CD8-positive, alpha-beta memory T cell (primary cell): ENCODE measurements at regions not wholly inside any gene's neighbourhood (a gene's known extent, or its start where the extent isn't known, plus 50 kb on each side); places are given as distances from the start of the nearest gene placed in this dataset.

Experiments
- CTCF ChIA-PET: fragments of 350-600 bp; sonication (Branson Sonifier 250); formaldehyde crosslinking; loops from one replicate; lab custom pipeline; 2021; ENCODE audit warnings: antibody characterized with exemption; lab: Charles Lee
- POLR2A ChIA-PET: fragments of 350-600 bp; sonication (Branson Sonifier 250); formaldehyde crosslinking; loops from one replicate; lab custom pipeline; 2021; ENCODE audit warnings: antibody characterized with exemption; lab: Charles Lee
- DNase-seq, 5 donors: peaks; one replicate each; pipeline versions ENCODE4 v3.0.0 to v3.0.0-alpha.2; 2020 to 2022; ENCODE audit warnings: mixed read lengths in 1 of 5
- H3K27ac ChIP-seq: one replicate; pipeline ENCODE4 v1.7.0; 2013; ENCODE audit warnings: low read depth, mild to moderate bottlenecking, low read length, moderate library complexity
- H3K27me3 ChIP-seq: 2 replicates; pipeline ENCODE4 v1.7.0; 2013; ENCODE audit warnings: low read length, mild to moderate bottlenecking; ENCODE audit not compliant: insufficient read depth, poor library complexity, severe bottlenecking
- H3K36me3 ChIP-seq: 2 replicates; pipeline ENCODE4 v1.7.0; 2013; ENCODE audit warnings: mild to moderate bottlenecking, low read length, moderate library complexity; ENCODE audit not compliant: insufficient read depth
- H3K4me1 ChIP-seq: 2 replicates; pipeline ENCODE4 v1.7.0; 2013; ENCODE audit warnings: mild to moderate bottlenecking, low read length, moderate library complexity; ENCODE audit not compliant: insufficient read depth
- H3K4me3 ChIP-seq: 2 replicates; pipeline ENCODE4 v1.7.0; 2013; ENCODE audit warnings: mild to moderate bottlenecking, low read length
- H3K9me3 ChIP-seq: 2 replicates; pipeline ENCODE4 v1.7.0; 2013; ENCODE audit warnings: mild to moderate bottlenecking, low read length
- H3K27ac Mint-ChIP-seq, 8 donors: one replicate each; pipeline ENCODE4 v1.8.0; 2020 to 2021; ENCODE audit warnings: mixed read lengths in 8 of 8, mild to moderate bottlenecking in 6 of 8, inconsistent platforms in 3 of 8, moderate library complexity in 3 of 8
- H3K27me3 Mint-ChIP-seq, 2 donors: one replicate each; pipeline ENCODE4 v1.8.0; 2020 to 2021; ENCODE audit warnings: mixed read lengths in 2 of 2, mild to moderate bottlenecking in 1 of 2, moderate library complexity in 1 of 2
- H3K36me3 Mint-ChIP-seq, 3 donors: one replicate each; pipeline ENCODE4 v1.8.0; 2020 to 2021; ENCODE audit warnings: mixed read lengths in 3 of 3, inconsistent platforms in 1 of 3, mild to moderate bottlenecking in 1 of 3
- H3K4me1 Mint-ChIP-seq, 3 donors: one replicate each; pipeline ENCODE4 v1.8.0; 2020 to 2021; ENCODE audit warnings: mixed read lengths in 3 of 3, inconsistent platforms in 1 of 3, mild to moderate bottlenecking in 1 of 3
- H3K4me3 Mint-ChIP-seq, 7 donors: one replicate each; pipeline ENCODE4 v1.8.0; 2020 to 2021; ENCODE audit warnings: mixed read lengths in 7 of 7, mild to moderate bottlenecking in 6 of 7, moderate library complexity in 4 of 7, inconsistent platforms in 2 of 7
- H3K9me3 Mint-ChIP-seq, 5 donors: one replicate each; pipeline ENCODE4 v1.8.0; 2020 to 2022; ENCODE audit warnings: mixed read lengths in 5 of 5, mild to moderate bottlenecking in 3 of 5, moderate library complexity in 2 of 5, inconsistent platforms in 1 of 5

DNA sequence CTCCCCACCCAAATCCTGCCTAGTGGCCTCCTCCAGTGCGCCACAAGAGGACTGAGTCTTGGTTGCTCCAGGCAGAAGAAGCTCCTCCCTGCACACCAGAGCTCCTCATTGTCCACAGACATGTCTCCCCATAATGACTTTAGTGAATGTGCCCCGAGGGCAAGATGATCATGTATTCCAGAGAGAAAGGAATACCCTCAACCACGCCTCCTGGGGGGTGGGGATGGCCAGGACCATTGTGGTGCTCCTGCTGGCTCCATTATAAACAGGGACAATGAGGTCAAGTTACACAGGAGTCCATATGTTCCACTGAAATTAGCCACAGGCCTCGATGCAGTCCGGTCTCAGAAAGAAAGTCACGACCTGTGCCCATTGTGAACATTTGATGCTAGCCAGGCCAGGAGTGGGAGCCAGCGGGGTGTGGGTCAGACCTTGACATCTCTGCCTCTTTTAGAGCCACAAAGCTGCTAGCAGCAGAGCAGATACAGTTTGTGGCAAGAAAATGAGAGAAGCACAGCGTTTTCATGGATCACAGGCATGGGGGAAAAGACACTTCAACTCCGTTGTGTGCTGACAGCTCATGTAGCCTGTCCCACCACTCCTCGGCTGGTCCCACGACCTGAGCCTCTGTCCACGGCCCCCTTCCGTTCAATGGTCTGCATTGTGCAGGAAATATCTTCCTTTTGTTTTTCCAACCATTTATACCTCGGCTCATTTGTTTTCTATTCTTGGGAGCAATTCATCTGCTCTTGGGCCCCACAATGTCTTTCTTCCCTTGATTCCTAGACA, 70.7 kb upstream of the FZD7 start:
- Histone ChIP-seq H3K27me3 (no peaks in the 10 kb centered on the region), H3K9me3 (no peaks in the 10 kb centered on the region), H3K36me3 (no peaks in the 10 kb centered on the region), H3K27ac (no peak overlapping the region), H3K4me1 (no peaks in the 10 kb centered on the region), H3K4me3 (no peak overlapping the region)
- Mint-ChIP-seq H3K4me1 (peaks cover 0 to 4% (median 0%) of the 10 kb centered on the region in 3 donors), H3K27ac (peak overlapping the region in 1 of 8 donors; percentile 44), H3K36me3 (no peaks in the 10 kb centered on the region), H3K4me3 (no peak overlapping the region), H3K9me3 (no peaks in the 10 kb centered on the region), H3K27me3 (peaks cover 0 to 14% of the 10 kb centered on the region in 2 donors)
- ChIA-PET POLR2A (no interaction called here), CTCF (interaction anchor here (1.1 kb wide), 1 partner anchor 10 kb away, joined by 3 read pairs; no protein-coding TSS in a partner anchor)
- no peak for DNase-seq

DNA sequence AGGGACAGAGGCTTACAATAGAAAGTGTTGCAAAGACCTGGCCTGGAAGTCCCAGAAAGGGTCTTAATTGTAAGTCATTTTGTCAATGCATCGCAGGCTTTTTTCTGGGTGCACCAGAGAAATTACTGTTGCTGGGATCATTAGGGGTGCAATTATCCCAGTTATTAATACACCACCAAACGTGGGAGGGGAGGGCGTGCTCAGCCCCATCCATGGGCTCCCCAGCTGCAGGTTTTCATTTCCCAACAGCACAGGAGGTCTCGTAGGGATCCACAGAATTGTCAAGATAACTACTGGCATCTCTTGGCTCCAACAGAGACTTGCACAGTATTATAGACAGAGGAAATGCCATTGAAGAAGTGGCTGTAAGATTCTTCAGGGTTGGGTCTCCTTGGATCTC, 69.6 kb upstream of the FZD7 start:
- ChIA-PET POLR2A (no interaction called here), CTCF (no interaction called here)
- no peak overlapping the region for H3K4me3 Mint-ChIP-seq
- peaks cover 0 to 4% (median 0%) of the 10 kb centered on the region in 3 donors for H3K4me1 Mint-ChIP-seq
- no peak for DNase-seq
- Histone ChIP-seq H3K4me3 (no peak overlapping the region), H3K4me1 (no peaks in the 10 kb centered on the region), H3K27me3 (no peaks in the 10 kb centered on the region), H3K36me3 (no peaks in the 10 kb centered on the region), H3K27ac (no peak overlapping the region), H3K9me3 (no peaks in the 10 kb centered on the region)
- no peaks in the 10 kb centered on the region for H3K9me3 Mint-ChIP-seq
- H3K27ac Mint-ChIP-seq, result no peak overlapping the region
- peaks cover 0 to 14% of the 10 kb centered on the region in 2 donors for H3K27me3 Mint-ChIP-seq
- no peaks in the 10 kb centered on the region for H3K36me3 Mint-ChIP-seq

DNA sequence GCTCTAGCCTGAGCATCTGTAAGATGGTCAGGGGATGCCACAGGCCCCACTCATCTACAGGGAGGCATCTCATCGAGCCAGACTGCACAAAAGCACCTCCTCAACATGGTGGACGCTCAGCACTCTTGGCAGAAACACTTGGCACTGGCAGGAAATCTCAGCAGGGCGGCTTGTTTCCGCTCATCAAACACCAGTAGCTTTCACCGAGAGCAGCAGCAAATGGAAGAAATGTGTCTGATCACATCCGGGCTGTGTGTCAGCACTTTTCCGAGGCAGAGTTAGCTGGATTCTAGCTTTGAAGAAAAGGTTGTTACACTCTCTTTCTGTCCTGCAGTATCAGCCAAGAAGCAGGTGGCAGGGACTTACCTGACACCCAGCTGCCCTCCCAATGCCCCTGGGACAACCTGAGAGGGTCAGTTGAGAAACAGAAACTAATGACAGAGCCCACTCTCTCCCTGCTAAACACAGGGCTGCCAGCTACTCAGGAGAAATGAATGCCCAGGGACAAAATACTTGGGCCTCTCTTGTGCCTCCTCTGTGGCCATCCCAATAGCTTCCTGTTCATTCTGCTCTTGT, 68.9 kb upstream of the FZD7 start:
- ChIA-PET CTCF (no interaction called here), POLR2A (no interaction called here)
- H3K27ac ChIP-seq, result no peak overlapping the region

DNA sequence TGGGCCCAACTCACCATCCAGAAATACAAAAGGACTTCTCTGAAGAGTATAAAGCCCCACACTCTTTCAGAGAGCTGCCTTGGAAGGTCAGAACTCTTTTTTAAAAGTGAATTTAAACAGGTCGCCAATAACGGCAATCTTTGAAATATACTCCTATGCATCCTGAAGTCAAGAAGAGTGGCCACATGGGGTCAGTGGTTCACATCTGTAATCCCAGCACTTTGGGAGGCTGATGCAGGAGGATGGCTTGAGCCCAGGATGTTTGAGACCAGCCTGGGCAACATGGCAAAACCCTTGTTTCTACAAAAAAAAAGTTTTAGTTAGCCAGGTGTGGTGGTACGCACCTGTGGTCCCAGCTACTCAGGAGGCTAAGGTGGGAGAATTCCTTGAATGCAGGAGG, 68.1 kb upstream of the FZD7 start:
- POLR2A ChIA-PET, result no interaction called here
- Histone ChIP-seq H3K27ac (no peak overlapping the region), H3K36me3 (no peaks in the 10 kb centered on the region), H3K27me3 (no peaks in the 10 kb centered on the region), H3K9me3 (no peaks in the 10 kb centered on the region), H3K4me1 (no peaks in the 10 kb centered on the region), H3K4me3 (no peak overlapping the region)
- no peak overlapping the region for H3K4me3 Mint-ChIP-seq
- H3K27me3 Mint-ChIP-seq, result peaks cover 0 to 16% of the 10 kb centered on the region in 2 donors
- peaks cover 0 to 4% (median 0%) of the 10 kb centered on the region in 5 donors for H3K9me3 Mint-ChIP-seq
- no peak overlapping the region for H3K27ac Mint-ChIP-seq
- DNase-seq, result no peak
- CTCF ChIA-PET, result interaction anchor here (2.0 kb wide), 1 partner anchor 16 kb away, joined by 4 read pairs; no protein-coding TSS in a partner anchor
- H3K4me1 Mint-ChIP-seq, result peaks cover 0 to 4% (median 0%) of the 10 kb centered on the region in 3 donors
- H3K36me3 Mint-ChIP-seq, result no peaks in the 10 kb centered on the region

More for the DNA sequence above, 68.9 kb upstream of the FZD7 start:
- Mint-ChIP-seq H3K4me1 (peaks cover 0 to 4% (median 0%) of the 10 kb centered on the region in 3 donors), H3K4me3 (peak overlapping the region in 3 of 7 donors; percentile 26 to 76 (median 46)), H3K36me3 (no peaks in the 10 kb centered on the region), H3K27me3 (peaks cover 0 to 14% of the 10 kb centered on the region in 2 donors), H3K9me3 (no peaks in the 10 kb centered on the region), H3K27ac (peak overlapping the region in 2 of 8 donors; percentile 17 to 48)
- H3K36me3 ChIP-seq, result no peaks in the 10 kb centered on the region
- H3K4me1 ChIP-seq, result no peaks in the 10 kb centered on the region
- no peaks in the 10 kb centered on the region for H3K9me3 ChIP-seq
- peak in 2 of 5 donors; percentile 7 to 21 for DNase-seq
- no peak overlapping the region for H3K4me3 ChIP-seq
- no peaks in the 10 kb centered on the region for H3K27me3 ChIP-seq

- Histone ChIP-seq H3K4me1 (no peaks in the 10 kb centered on the region), H3K27ac (no peak overlapping the region), H3K9me3 (no peaks in the 10 kb centered on the region), H3K27me3 (no peaks in the 10 kb centered on the region), H3K4me3 (no peak overlapping the region), H3K36me3 (no peaks in the 10 kb centered on the region)
- Mint-ChIP-seq H3K27ac (no peak overlapping the region), H3K27me3 (peaks cover under 1 to 16% of the 10 kb centered on the region in 2 donors), H3K9me3 (peaks cover 0 to 6% (median 0%) of the 10 kb centered on the region in 5 donors), H3K4me3 (no peak overlapping the region), H3K4me1 (peaks cover 0 to 4% (median 0%) of the 10 kb centered on the region in 3 donors), H3K36me3 (no peaks in the 10 kb centered on the region)
- ChIA-PET CTCF (interaction anchor here (2.0 kb wide), 1 partner anchor 15 kb away, joined by 4 read pairs; no protein-coding TSS in a partner anchor), POLR2A (no interaction called here)
- no peak for DNase-seq
These were observed 66.8 kb upstream of the FZD7 start for GRCh38 chr2:201966691-201967438.

DNA sequence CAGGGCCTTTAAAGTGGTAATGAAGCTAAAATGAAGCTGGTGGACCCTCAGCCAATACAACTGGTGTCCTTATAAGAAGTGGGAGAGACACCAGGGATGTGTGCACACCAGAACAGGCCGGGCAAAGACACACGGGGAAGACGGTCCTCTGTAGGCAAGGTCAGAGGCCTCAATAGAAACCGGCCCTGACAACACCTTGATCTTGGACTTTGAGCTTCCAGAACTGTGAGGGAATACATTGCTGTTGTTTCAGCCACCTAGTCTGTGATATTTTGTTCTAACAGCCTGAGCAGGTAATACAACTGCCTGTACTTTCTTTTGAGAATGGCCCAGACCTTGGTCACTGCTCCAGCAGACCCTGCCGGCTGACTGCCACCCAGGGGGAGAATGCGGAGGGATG, 65.6 kb upstream of the FZD7 start:
- Mint-ChIP-seq H3K9me3 (peaks cover 0 to 6% (median 0%) of the 10 kb centered on the region in 5 donors), H3K36me3 (no peaks in the 10 kb centered on the region), H3K27ac (no peak overlapping the region), H3K4me3 (no peak overlapping the region), H3K27me3 (peaks cover 6 to 21% of the 10 kb centered on the region in 2 donors), H3K4me1 (peaks cover 0 to 4% (median 0%) of the 10 kb centered on the region in 3 donors)
- H3K27ac ChIP-seq, result no peak overlapping the region
- CTCF ChIA-PET, result no interaction called here
- no peaks in the 10 kb centered on the region for H3K36me3 ChIP-seq
- no peak for DNase-seq
- POLR2A ChIA-PET, result no interaction called here
- H3K4me3 ChIP-seq, result no peak overlapping the region
- no peaks in the 10 kb centered on the region for H3K27me3 ChIP-seq
- no peaks in the 10 kb centered on the region for H3K4me1 ChIP-seq
- no peaks in the 10 kb centered on the region for H3K9me3 ChIP-seq

DNA sequence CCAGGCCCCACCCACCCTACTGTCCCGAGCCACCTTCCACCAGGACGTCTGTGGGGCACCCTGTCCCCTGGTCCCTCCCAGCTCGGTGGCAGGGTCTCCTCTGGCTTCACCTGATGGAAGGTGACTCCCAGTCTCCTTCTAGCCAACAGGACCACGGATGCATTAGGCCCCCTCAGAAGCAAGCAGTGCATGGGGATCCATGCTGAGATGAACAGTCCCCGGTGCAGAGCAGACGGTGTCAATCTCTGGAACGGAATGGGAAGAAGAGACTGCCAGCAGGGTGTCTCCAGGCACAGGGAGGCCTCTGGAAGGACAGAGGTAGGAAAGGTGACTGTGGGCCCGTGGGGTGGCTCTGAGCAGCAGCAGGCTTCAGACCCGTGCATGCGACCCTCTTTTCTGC, 65.2 kb upstream of the FZD7 start:
- peaks cover 0 to 4% (median 0%) of the 10 kb centered on the region in 3 donors for H3K4me1 Mint-ChIP-seq
- H3K27ac Mint-ChIP-seq, result no peak overlapping the region
- no peaks in the 10 kb centered on the region for H3K36me3 Mint-ChIP-seq
- CTCF ChIA-PET, result no interaction called here
- POLR2A ChIA-PET, result no interaction called here
- Histone ChIP-seq H3K4me1 (no peaks in the 10 kb centered on the region), H3K4me3 (no peak overlapping the region), H3K27ac (no peak overlapping the region), H3K9me3 (no peaks in the 10 kb centered on the region), H3K27me3 (no peaks in the 10 kb centered on the region), H3K36me3 (no peaks in the 10 kb centered on the region)
- DNase-seq, result no peak
- H3K27me3 Mint-ChIP-seq, result peaks cover 6 to 17% of the 10 kb centered on the region in 2 donors
- H3K9me3 Mint-ChIP-seq, result peaks cover 0 to 6% (median 0%) of the 10 kb centered on the region in 5 donors
- H3K4me3 Mint-ChIP-seq, result no peak overlapping the region
